ENCODE measurements at regions not wholly inside any gene's neighbourhood (a gene's known extent, or its start where the extent isn't known, plus 50 kb on each side); places are given as distances from the start of the nearest gene placed in this dataset.
"Not testable (repeated sequence)": the region's sequence is repeated elsewhere in the genome, so short reads cannot be mapped to it uniquely, and the experiment has no call there.

- TF ChIP-seq, protein P1, sequence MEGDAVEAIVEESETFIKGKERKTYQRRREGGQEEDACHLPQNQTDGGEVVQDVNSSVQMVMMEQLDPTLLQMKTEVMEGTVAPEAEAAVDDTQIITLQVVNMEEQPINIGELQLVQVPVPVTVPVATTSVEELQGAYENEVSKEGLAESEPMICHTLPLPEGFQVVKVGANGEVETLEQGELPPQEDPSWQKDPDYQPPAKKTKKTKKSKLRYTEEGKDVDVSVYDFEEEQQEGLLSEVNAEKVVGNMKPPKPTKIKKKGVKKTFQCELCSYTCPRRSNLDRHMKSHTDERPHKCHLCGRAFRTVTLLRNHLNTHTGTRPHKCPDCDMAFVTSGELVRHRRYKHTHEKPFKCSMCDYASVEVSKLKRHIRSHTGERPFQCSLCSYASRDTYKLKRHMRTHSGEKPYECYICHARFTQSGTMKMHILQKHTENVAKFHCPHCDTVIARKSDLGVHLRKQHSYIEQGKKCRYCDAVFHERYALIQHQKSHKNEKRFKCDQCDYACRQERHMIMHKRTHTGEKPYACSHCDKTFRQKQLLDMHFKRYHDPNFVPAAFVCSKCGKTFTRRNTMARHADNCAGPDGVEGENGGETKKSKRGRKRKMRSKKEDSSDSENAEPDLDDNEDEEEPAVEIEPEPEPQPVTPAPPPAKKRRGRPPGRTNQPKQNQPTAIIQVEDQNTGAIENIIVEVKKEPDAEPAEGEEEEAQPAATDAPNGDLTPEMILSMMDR (IDR thresholded peaks at IDR 0.05), result no peak
- Histone ChIP-seq H3K4me3 (no peak overlapping the region), H3K27ac (no peak overlapping the region)
- DNase-seq (ENCODE audit: low spot score), result no peak
These were observed 150.6 kb downstream of the MRPL39 start for GRCh38 chr21:25456672-25457071.

GRCh38 chr21:25453524-25453923, 153.8 kb downstream of the MRPL39 start:
- TF ChIP-seq, protein P1 (IDR thresholded peaks at IDR 0.05), result no peak
- Histone ChIP-seq H3K27ac (no peak overlapping the region), H3K4me3 (no peak overlapping the region)
- DNase-seq (ENCODE audit: low spot score), result no peak

DNA sequence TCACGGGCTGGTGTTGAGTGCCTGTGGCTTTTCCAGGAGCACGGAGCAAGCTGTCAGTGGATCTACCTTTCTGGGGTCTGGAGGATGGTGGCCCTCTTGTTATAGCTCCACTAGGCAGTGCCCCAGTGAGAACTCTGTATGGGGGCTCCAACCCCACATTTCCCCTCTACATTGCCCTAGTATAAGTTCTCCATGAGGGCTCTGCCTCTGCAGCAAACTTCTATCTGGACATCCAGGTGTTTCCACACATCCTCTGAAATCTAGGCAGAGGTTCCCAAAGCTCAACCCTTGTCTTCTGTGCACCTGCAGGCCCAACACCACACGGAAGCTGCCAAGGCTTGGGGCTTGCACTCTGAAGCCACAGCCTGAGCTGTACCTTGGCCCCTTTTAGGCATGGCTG, 157.3 kb downstream of the MRPL39 start:
- TF ChIP-seq, protein P1 (IDR thresholded peaks at IDR 0.05), result no peak
- no peak overlapping the region for H3K27ac ChIP-seq
- H3K4me3 ChIP-seq, result no peak overlapping the region
- no peak for DNase-seq (ENCODE audit: low spot score)

- H3K4me3 ChIP-seq, result no peak overlapping the region
- TF ChIP-seq, protein P1 (IDR thresholded peaks at IDR 0.05), result no peak
- DNase-seq (ENCODE audit: low spot score), result no peak
- H3K27ac ChIP-seq, result no peak overlapping the region
These were observed 165.4 kb downstream of the MRPL39 start for GRCh38 chr21:25441835-25442234.

DNA sequence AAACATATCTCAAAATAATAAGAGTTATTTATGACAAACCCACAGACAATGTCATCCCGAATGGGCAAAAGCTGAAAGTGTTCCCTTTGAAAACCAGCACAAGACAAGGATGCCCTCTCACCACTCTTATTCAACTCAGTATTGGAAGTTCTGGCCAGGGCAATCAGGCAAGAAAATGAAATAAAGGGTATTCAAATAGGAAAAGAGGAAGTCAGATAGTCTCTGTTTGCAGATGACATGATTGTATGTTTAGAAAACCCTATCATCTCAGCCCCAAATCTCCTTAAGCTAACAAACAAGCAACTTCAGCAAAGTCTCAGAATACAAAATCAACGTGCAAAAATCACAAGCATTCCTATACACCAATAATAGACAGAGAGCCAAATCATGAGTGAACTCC, 169.8 kb downstream of the MRPL39 start:
- H3K27ac ChIP-seq; DNase-seq (ENCODE audit: low spot score); H3K4me3 ChIP-seq: not testable (repeated sequence)

- H3K27ac ChIP-seq, result no peak overlapping the region
- H3K4me3 ChIP-seq, result no peak overlapping the region
- TF ChIP-seq, protein P1 (IDR thresholded peaks at IDR 0.05), result no peak
- no peak for DNase-seq (ENCODE audit: low spot score)
These were observed 178.7 kb downstream of the MRPL39 start for GRCh38 chr21:25428537-25428936.

DNA sequence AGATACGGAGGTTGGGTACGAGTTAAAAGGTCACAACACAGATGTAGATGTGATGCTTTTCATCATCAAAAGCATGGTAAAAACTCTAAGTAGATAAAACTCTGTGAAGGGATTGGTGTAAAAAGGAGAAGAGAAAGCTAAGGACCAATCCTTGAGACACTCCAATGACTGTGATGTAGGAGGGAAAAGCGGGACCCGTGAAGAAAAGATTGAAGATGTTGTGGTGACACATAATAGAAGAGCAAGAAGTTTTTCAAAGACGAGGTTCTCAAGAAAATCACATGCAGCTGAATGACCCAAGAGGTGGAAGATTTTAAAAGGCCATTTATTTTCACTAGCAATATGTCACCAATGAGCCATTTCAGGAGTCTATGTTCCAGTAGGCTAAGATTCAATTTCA, 179.5 kb downstream of the MRPL39 start:
- Histone ChIP-seq H3K4me3 (no peak overlapping the region), H3K27ac (no peak overlapping the region)
- TF ChIP-seq, protein P1 (IDR thresholded peaks at IDR 0.05), result no peak
- no peak for DNase-seq (ENCODE audit: low spot score)

DNA sequence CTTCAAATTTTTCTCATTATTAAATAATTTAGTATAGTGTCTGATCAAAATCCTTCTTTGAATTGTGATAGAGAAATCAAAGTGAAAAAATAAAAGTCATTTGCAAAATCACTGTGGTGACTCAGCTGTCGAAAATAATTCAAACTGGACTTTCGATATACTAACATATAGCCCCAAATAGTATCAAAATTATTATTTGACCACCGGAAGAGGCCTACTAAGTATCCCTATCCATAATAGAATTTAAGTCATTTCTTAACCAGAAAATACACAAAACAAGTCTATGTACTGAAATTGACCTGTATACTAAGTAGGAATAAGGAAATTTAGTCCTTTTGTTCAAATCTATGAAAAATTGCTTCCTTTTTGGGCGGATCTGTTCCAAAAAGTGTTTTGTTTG, 180.7 kb downstream of the MRPL39 start:
- TF ChIP-seq, protein P1 (IDR thresholded peaks at IDR 0.05), result no peak
- no peak for DNase-seq (ENCODE audit: low spot score)
- no peak overlapping the region for H3K4me3 ChIP-seq
- no peak overlapping the region for H3K27ac ChIP-seq
